Peyer's patch (tissue), 4 donors: ENCODE measurements at regions not wholly inside any gene's neighbourhood (a gene's known extent, or its start where the extent isn't known, plus 50 kb on each side); places are given as distances from the start of the nearest gene placed in this dataset.

Experiments
- POLR2A ChIP-seq, 2 donors: fragments of 450-650 bp; IDR thresholded peaks; one replicate each; pipeline ENCODE4 v1.5.1; 2017; ENCODE audit warnings: antibody characterized with exemption in 2 of 2, mild to moderate bottlenecking in 2 of 2, moderate library complexity in 2 of 2
- TF ChIP-seq, protein P1 (sequence below), 6 experiments: fragments of 450-650 bp in 4 of 6; fragments of 200-600 bp in 2 of 6; sonication (generic) in 1 of 6; IDR thresholded peaks; one replicate each; pipeline ENCODE4 v1.5.1; 2017 to 2019; ENCODE audit warnings: antibody characterized with exemption in 6 of 6, mild to moderate bottlenecking in 3 of 6, moderate library complexity in 1 of 6

DNA sequence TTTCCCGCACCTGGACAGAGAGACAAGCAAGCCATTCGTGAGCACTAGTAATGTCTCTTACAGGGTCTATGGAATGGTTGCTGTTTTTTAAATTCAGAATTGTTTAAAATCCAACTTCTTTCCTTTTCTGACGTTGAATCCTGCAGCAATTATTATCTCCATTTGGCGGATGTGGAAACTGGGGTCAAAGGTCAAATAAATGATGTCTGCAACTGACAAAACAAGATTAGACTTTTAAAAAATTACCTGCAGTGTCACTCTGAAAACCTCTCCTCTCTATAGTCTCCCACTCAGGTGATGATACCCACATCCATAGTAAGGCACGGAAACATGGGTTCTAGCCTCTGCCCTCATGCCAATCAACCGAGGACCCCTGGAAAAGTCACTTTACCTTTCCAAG is 142.7 kb upstream of the SMIM23 start:
- TF ChIP-seq, protein P1, sequence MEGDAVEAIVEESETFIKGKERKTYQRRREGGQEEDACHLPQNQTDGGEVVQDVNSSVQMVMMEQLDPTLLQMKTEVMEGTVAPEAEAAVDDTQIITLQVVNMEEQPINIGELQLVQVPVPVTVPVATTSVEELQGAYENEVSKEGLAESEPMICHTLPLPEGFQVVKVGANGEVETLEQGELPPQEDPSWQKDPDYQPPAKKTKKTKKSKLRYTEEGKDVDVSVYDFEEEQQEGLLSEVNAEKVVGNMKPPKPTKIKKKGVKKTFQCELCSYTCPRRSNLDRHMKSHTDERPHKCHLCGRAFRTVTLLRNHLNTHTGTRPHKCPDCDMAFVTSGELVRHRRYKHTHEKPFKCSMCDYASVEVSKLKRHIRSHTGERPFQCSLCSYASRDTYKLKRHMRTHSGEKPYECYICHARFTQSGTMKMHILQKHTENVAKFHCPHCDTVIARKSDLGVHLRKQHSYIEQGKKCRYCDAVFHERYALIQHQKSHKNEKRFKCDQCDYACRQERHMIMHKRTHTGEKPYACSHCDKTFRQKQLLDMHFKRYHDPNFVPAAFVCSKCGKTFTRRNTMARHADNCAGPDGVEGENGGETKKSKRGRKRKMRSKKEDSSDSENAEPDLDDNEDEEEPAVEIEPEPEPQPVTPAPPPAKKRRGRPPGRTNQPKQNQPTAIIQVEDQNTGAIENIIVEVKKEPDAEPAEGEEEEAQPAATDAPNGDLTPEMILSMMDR (IDR thresholded peaks at IDR 0.05): no peak
- TF ChIP-seq POLR2A (IDR thresholded peaks at IDR 0.05): no peak
